ENCODE measurements at regions not wholly inside any gene's neighbourhood (a gene's known extent, or its start where the extent isn't known, plus 50 kb on each side); places are given as distances from the start of the nearest gene placed in this dataset.
A peak's percentile ranks its signal among the peaks of the same experiment; 100 is the strongest.

- TF ChIP-seq CTCF (IDR thresholded peaks at IDR 0.05; ENCODE audit: extremely low read depth, low read depth, low read length), result no peak
- H3K9me3 ChIP-seq (ENCODE audit: low read depth, low read length), result no peaks in the 10 kb centered on the region
- H3K36me3 ChIP-seq (ENCODE audit: insufficient read depth, low read length), result no peaks in the 10 kb centered on the region
- no peak overlapping the region for H3K27ac ChIP-seq (ENCODE audit: low read depth, low read length)
- no peaks in the 10 kb centered on the region for H3K79me2 ChIP-seq (ENCODE audit: insufficient read depth, low read length)
- no peaks in the 10 kb centered on the region for H3K27me3 ChIP-seq (ENCODE audit: insufficient read depth, low read length)
- DNase-seq (ENCODE audit: insufficient read length, low spot score, missing footprints), result peak; percentile 52
- no peaks in the 10 kb centered on the region for H4K20me1 ChIP-seq (ENCODE audit: insufficient read depth, low read length)
- peak overlapping the region; percentile 2 for H2AFZ ChIP-seq (ENCODE audit: low read length)
- no peak overlapping the region for H3K4me3 ChIP-seq (ENCODE audit: insufficient read depth, low read length)
- H3K4me1 ChIP-seq (ENCODE audit: insufficient read depth, low read length), result peaks cover 6% of the 10 kb centered on the region
- H3K4me2 ChIP-seq (ENCODE audit: insufficient read depth, low read length), result no peak overlapping the region
These were observed 711.7 kb upstream of the GOLIM4 start for GRCh38 chr3:168807448-168807847.

GRCh38 chr3:168806871-168807270 is 711.1 kb upstream of the GOLIM4 start:
- H2AFZ ChIP-seq (ENCODE audit: low read length), result peak overlapping the region; percentile 50
- DNase-seq (ENCODE audit: insufficient read length, low spot score, missing footprints), result no peak
- H3K4me1 ChIP-seq (ENCODE audit: insufficient read depth, low read length), result peaks cover 12% of the 10 kb centered on the region
- H3K4me2 ChIP-seq (ENCODE audit: insufficient read depth, low read length), result no peak overlapping the region
- H3K36me3 ChIP-seq (ENCODE audit: insufficient read depth, low read length), result no peaks in the 10 kb centered on the region
- H4K20me1 ChIP-seq (ENCODE audit: insufficient read depth, low read length), result no peaks in the 10 kb centered on the region
- no peaks in the 10 kb centered on the region for H3K9me3 ChIP-seq (ENCODE audit: low read depth, low read length)
- no peak overlapping the region for H3K4me3 ChIP-seq (ENCODE audit: insufficient read depth, low read length)
- H3K27ac ChIP-seq (ENCODE audit: low read depth, low read length), result no peak overlapping the region
- H3K27me3 ChIP-seq (ENCODE audit: insufficient read depth, low read length), result no peaks in the 10 kb centered on the region
- TF ChIP-seq CTCF (IDR thresholded peaks at IDR 0.05; ENCODE audit: extremely low read depth, low read depth, low read length), result no peak
- no peaks in the 10 kb centered on the region for H3K79me2 ChIP-seq (ENCODE audit: insufficient read depth, low read length)

DNA sequence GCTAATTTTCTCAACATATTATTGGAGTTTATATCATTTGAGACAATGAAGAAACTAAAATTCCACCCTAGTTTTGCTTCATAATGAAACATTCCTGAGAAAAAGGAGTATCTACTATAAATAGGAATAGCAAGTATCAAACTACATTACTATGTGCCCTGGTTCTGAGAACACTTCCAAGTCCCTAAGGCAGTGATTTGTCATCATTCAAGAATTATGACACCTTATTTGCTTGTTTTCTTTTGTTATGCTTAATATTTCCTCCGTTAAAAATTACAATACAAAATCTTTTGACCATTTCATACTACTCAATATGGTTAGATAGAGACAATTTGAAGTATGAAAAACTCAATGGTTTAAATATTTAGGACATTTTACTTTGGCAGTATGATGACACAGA is 707.8 kb upstream of the GOLIM4 start:
- no peak for TF ChIP-seq CTCF (IDR thresholded peaks at IDR 0.05; ENCODE audit: extremely low read depth, low read depth, low read length)
- DNase-seq (ENCODE audit: insufficient read length, low spot score, missing footprints), result no peak
- Histone ChIP-seq H3K79me2 (ENCODE audit: insufficient read depth, low read length) (no peaks in the 10 kb centered on the region), H3K4me3 (ENCODE audit: insufficient read depth, low read length) (no peak overlapping the region), H4K20me1 (ENCODE audit: insufficient read depth, low read length) (no peaks in the 10 kb centered on the region), H2AFZ (ENCODE audit: low read length) (no peak overlapping the region), H3K4me1 (ENCODE audit: insufficient read depth, low read length) (peaks cover 18% of the 10 kb centered on the region), H3K36me3 (ENCODE audit: insufficient read depth, low read length) (no peaks in the 10 kb centered on the region), H3K27ac (ENCODE audit: low read depth, low read length) (no peak overlapping the region), H3K27me3 (ENCODE audit: insufficient read depth, low read length) (no peaks in the 10 kb centered on the region), H3K9me3 (ENCODE audit: low read depth, low read length) (no peaks in the 10 kb centered on the region), H3K4me2 (ENCODE audit: insufficient read depth, low read length) (no peak overlapping the region)

DNA sequence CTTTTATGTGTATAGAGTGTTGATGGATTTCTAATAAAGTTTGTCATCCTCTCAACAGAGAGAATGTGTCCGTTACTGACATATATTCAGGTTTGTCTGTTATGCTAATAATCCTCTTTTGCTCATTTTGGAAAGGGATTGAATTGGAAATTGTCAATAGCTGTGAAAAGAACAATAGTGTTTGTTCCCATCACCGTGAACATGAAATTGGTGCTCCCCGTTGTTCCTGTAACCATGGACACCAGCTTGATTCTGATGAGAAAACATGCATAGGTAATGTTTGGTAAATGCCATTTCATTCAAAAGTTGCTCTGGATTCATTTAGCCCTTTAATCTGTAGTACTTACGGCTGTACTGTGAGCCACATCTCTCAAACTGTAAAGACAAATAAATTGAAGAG is 707.0 kb upstream of the GOLIM4 start:
- Histone ChIP-seq H3K27ac (ENCODE audit: low read depth, low read length) (no peak overlapping the region), H3K4me3 (ENCODE audit: insufficient read depth, low read length) (no peak overlapping the region), H3K4me2 (ENCODE audit: insufficient read depth, low read length) (no peak overlapping the region), H3K9me3 (ENCODE audit: low read depth, low read length) (no peaks in the 10 kb centered on the region), H3K79me2 (ENCODE audit: insufficient read depth, low read length) (no peaks in the 10 kb centered on the region), H4K20me1 (ENCODE audit: insufficient read depth, low read length) (no peaks in the 10 kb centered on the region), H3K4me1 (ENCODE audit: insufficient read depth, low read length) (peaks cover 18% of the 10 kb centered on the region), H3K27me3 (ENCODE audit: insufficient read depth, low read length) (no peaks in the 10 kb centered on the region), H2AFZ (ENCODE audit: low read length) (peak overlapping the region; percentile 69), H3K36me3 (ENCODE audit: insufficient read depth, low read length) (no peaks in the 10 kb centered on the region)
- DNase-seq (ENCODE audit: insufficient read length, low spot score, missing footprints), result no peak
- no peak for TF ChIP-seq CTCF (IDR thresholded peaks at IDR 0.05; ENCODE audit: extremely low read depth, low read depth, low read length)
